AG10803 (cell line): ENCODE measurements at regions not wholly inside any gene's neighbourhood (a gene's known extent, or its start where the extent isn't known, plus 50 kb on each side); places are given as distances from the start of the nearest gene placed in this dataset.

Experiments
- DNase-seq: peaks from one replicate; pipeline ENCODE4 v3.0.0; 2010; ENCODE audit warnings: low read depth
- H3K4me3 ChIP-seq: 2 replicates; pipeline ENCODE4 v1.5.1; 2011; ENCODE audit warnings: mild to moderate bottlenecking, low read length, control low read depth
- CTCF ChIP-seq: conservative IDR thresholded peaks from 2 replicates; pipeline ENCODE4 v1.5.1; 2011; ENCODE audit warnings: mild to moderate bottlenecking, low read length, control low read depth, inconsistent platforms

- no peak overlapping the region for H3K4me3 ChIP-seq
- no peak for TF ChIP-seq CTCF
- no peak for DNase-seq
Observed at GRCh38 chr18:65399091-65399490, 351.7 kb upstream of the CDH7 start.

DNA sequence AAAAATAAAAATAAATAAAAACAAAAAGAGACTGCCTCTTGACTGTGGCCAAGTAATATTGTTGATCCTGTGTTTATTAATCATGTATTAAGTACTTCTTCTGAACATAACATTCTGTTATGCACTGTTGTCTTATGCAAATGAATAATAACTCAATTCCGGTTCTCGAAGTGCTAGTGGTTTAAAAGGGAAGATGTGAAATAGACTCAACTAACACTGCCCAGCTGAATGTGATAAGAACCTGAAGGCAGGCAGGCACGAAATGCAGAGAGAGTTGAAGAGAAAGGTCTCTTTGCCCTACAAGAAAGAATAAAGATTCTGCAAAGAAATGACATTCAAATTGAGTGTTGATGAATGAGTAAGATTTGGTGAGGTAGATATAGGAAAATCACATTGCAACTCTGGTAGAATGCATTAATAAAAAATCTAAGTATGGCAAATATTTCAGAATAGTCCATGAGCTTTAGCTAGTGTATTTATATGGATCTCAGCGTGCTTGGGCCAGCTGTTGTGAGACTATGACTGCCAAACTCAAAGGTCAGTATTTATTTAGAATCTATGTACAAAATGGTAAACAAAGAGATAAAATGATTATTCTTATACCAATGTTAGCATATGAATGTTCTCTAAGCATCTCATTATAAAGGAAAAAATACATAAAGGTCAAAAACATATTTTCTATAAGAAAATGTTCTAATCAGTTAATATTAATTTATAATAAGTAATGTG, 352.3 kb upstream of the CDH7 start:
- no peak overlapping the region for H3K4me3 ChIP-seq
- TF ChIP-seq CTCF = no peak
- no peak for DNase-seq

- no peak for TF ChIP-seq CTCF
- DNase-seq = no peak
- no peak overlapping the region for H3K4me3 ChIP-seq
Observed at GRCh38 chr18:65380986-65381385, 369.8 kb upstream of the CDH7 start.

- no peak overlapping the region for H3K4me3 ChIP-seq
- TF ChIP-seq CTCF = no peak
- DNase-seq = no peak
Observed at GRCh38 chr18:65380571-65380970, 370.2 kb upstream of the CDH7 start.

GRCh38 chr18:65372904-65373303, 377.9 kb upstream of the CDH7 start:
- H3K4me3 ChIP-seq = no peak overlapping the region
- TF ChIP-seq CTCF = no peak
- DNase-seq = no peak

DNA sequence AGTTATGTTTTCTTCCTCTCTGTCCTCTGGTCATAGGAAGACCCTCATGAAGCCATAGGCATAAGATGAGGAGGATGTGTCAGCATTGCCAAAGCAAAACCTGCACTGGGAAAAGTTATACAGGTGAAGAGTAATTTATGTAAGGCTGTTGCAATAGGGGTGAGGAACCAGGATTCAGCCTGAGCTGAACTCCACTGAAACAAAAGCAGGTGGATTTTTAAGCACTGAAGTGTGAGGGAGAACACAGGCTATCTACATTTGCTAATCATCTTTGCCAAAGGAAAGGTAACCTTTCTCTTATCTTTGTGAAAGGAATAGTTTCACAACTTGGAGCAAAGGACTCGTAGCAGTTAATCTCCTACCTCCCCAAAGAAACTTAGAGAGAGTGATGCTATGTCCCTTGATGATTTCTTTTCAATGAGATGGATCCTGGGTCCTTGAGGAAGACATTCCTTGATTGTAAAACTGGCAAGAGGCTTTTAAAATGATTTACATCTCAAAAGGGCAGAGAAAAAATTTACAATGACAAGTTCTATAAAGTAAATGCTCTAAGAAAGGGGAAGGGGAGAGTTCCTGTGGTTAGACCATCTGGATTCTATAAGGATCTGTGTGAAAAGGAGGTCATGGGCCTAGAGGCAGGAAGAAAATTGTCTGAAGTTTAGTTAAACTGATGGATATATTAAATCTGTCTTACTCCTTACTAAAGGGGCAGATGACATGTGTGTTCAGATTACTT, 385.4 kb upstream of the CDH7 start:
- no peak for DNase-seq
- no peak for TF ChIP-seq CTCF
- no peak overlapping the region for H3K4me3 ChIP-seq

DNA sequence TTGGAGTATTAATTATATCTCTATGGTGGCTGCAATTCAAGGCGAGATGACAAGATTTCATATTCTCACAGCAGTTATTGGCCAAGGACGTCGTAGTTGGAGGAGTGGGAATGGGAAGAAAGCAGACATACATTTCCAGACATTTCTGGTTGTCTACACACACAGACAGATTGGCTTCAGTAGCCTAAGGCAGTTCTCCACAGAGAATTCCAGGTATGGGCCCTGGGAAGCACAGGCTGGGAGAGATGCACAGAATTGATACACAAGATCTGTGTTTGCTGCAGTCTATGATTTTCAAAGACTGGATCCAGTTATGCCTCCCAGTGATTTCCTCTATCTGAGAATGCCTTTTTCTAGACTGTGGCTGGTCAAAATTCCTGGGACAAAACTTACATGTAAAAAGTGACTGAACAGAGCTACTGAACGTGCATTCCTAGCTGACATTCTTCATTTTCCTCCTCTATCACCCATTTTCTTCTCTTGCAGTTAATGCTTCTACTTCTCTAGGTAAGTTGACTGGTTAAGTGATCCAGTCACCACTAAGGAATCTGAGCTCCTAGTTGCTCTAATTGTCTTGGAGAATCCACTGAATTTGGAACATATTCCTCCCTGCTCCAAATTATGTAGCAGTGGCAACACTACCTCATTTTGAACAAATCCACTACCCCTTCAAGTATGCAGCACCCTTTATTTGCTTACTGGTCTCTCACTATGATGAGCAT, 386.7 kb upstream of the CDH7 start:
- DNase-seq = no peak
- no peak for TF ChIP-seq CTCF
- H3K4me3 ChIP-seq = no peak overlapping the region
